ENCODE measurements at regions not wholly inside any gene's neighbourhood (a gene's known extent, or its start where the extent isn't known, plus 50 kb on each side); places are given as distances from the start of the nearest gene placed in this dataset.

DNA sequence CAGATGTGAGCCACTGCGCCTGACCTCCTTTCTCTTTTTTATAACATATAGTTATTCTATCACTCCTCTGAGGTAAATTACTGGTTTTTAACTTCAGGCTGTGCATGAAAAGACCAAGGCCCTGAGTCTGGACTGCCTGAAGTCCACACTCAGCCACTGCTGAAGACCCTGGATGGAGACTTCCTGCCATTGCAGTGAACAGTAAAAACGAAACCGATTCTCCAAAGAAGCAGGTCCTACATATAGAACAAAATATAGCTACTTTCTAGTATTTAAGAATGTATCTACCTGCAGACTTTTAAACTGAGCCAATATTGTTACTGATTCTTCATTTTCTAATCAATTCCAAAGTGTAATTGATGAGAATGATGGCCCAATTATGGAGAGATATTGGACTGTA lies 232.8 kb downstream of the CHRM3 start:
- TF ChIP-seq, protein P1, sequence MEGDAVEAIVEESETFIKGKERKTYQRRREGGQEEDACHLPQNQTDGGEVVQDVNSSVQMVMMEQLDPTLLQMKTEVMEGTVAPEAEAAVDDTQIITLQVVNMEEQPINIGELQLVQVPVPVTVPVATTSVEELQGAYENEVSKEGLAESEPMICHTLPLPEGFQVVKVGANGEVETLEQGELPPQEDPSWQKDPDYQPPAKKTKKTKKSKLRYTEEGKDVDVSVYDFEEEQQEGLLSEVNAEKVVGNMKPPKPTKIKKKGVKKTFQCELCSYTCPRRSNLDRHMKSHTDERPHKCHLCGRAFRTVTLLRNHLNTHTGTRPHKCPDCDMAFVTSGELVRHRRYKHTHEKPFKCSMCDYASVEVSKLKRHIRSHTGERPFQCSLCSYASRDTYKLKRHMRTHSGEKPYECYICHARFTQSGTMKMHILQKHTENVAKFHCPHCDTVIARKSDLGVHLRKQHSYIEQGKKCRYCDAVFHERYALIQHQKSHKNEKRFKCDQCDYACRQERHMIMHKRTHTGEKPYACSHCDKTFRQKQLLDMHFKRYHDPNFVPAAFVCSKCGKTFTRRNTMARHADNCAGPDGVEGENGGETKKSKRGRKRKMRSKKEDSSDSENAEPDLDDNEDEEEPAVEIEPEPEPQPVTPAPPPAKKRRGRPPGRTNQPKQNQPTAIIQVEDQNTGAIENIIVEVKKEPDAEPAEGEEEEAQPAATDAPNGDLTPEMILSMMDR (IDR thresholded peaks at IDR 0.05) = no peak
- TF ChIP-seq, protein P2, sequence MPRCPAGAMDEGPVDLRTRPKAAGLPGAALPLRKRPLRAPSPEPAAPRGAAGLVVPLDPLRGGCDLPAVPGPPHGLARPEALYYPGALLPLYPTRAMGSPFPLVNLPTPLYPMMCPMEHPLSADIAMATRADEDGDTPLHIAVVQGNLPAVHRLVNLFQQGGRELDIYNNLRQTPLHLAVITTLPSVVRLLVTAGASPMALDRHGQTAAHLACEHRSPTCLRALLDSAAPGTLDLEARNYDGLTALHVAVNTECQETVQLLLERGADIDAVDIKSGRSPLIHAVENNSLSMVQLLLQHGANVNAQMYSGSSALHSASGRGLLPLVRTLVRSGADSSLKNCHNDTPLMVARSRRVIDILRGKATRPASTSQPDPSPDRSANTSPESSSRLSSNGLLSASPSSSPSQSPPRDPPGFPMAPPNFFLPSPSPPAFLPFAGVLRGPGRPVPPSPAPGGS (IDR thresholded peaks at IDR 0.05) = no peak
- TF ChIP-seq CHD4 (IDR thresholded peaks at IDR 0.05; ENCODE audit: borderline replicate concordance) = no peak
- TF ChIP-seq, protein P3, sequence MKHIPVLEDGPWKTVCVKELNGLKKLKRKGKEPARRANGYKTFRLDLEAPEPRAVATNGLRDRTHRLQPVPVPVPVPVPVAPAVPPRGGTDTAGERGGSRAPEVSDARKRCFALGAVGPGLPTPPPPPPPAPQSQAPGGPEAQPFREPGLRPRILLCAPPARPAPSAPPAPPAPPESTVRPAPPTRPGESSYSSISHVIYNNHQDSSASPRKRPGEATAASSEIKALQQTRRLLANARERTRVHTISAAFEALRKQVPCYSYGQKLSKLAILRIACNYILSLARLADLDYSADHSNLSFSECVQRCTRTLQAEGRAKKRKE (CRISPR knock-in tag; IDR thresholded peaks at IDR 0.05; ENCODE audit: low read depth) = no peak
- no peak for TF ChIP-seq MAFK (IDR thresholded peaks at IDR 0.05; ENCODE audit: partially characterized antibody)
- no peak for TF ChIP-seq HOXA7 (CRISPR knock-in tag; IDR thresholded peaks at IDR 0.05)
- no peak for TF ChIP-seq NFE2L2 (conservative IDR thresholded peaks at IDR 0.05; ENCODE audit: low read length)
- TF ChIP-seq RARB (CRISPR knock-in tag; IDR thresholded peaks at IDR 0.05) = no peak
- TF ChIP-seq POLR2A (IDR thresholded peaks at IDR 0.05; ENCODE audit: low read length) = no peak
- no peak for TF ChIP-seq RAD21 (conservative IDR thresholded peaks at IDR 0.05 in 1 of 2, IDR thresholded peaks at IDR 0.05 in 1 of 2)

All from A549 (cell line).